Lower leg skin (tissue), 3 donors: ENCODE measurements at regions not wholly inside any gene's neighbourhood (a gene's known extent, or its start where the extent isn't known, plus 50 kb on each side); places are given as distances from the start of the nearest gene placed in this dataset.

Source experiments
- CTCF ChIP-seq, 3 donors: fragments of 450-650 bp; IDR thresholded peaks; one replicate each; pipeline ENCODE4 v1.5.1; 2016; ENCODE audit warnings: antibody characterized with exemption in 3 of 3, mild to moderate bottlenecking in 3 of 3, moderate library complexity in 2 of 3
- POLR2A ChIP-seq, 2 donors: fragments of 450-650 bp; IDR thresholded peaks; one replicate each; pipeline ENCODE4 v1.6.1; 2016 to 2017; ENCODE audit warnings: antibody characterized with exemption in 2 of 2, mild to moderate bottlenecking in 1 of 2, moderate library complexity in 1 of 2

DNA sequence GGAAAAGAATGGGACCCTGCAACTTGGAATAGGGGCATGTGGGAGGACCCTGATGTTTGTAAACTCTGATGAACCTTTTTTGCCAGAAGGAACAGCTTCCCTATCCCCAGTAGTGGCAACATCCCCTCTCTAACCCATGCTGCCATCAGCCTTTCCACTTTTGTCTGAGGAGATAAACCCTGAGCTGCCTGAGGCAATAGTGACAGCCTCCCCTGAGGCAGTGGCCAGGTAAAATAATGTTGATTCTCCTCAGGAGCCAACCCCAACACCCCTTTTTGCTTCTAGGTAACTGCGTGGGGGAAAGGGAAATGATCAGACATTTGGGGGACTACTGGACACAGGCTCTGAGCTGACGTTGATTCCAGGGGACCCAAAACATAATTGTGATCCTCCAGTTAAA, 106.8 kb upstream of the NPAS2 start:
- no peak for TF ChIP-seq POLR2A (IDR thresholded peaks at IDR 0.05)
- TF ChIP-seq CTCF (IDR thresholded peaks at IDR 0.05) = no peak
